PC-9 (cell line): ENCODE measurements at regions not wholly inside any gene's neighbourhood (a gene's known extent, or its start where the extent isn't known, plus 50 kb on each side); places are given as distances from the start of the nearest gene placed in this dataset.

Experiments used
- EZH2 ChIP-seq: fragments of 200-600 bp; sonication (generic); IDR thresholded peaks from 2 replicates; pipeline ENCODE4 v1.8.0; 2017; ENCODE audit warnings: antibody characterized with exemption, low read depth
- TF ChIP-seq, protein P1 (sequence below): fragments of 200-600 bp; sonication (generic); conservative IDR thresholded peaks from 2 replicates; pipeline ENCODE4 v1.6.1; 2017; ENCODE audit warnings: mixed run types, antibody characterized with exemption, mild to moderate bottlenecking, moderate library complexity

DNA sequence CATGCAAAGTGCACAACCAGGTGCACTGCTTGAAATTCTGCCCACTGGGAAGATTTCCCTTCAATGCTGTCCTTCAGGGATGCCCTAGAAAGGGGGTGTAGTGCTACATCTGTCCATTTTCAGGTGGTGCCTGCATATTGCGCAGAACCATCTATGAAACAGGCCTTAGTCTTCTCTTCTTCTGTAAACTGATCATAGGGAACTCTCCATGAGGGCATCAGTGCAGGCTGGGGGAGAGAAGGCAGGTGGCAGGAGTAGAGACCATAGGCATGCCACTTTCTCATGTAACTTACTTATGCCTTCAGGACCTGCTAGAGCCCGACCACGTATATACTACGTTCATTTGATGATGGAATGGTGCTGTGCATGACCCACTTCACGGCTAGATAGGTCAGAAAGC is 912.1 kb downstream of the SLC4A3 start:
- TF ChIP-seq, protein P1, sequence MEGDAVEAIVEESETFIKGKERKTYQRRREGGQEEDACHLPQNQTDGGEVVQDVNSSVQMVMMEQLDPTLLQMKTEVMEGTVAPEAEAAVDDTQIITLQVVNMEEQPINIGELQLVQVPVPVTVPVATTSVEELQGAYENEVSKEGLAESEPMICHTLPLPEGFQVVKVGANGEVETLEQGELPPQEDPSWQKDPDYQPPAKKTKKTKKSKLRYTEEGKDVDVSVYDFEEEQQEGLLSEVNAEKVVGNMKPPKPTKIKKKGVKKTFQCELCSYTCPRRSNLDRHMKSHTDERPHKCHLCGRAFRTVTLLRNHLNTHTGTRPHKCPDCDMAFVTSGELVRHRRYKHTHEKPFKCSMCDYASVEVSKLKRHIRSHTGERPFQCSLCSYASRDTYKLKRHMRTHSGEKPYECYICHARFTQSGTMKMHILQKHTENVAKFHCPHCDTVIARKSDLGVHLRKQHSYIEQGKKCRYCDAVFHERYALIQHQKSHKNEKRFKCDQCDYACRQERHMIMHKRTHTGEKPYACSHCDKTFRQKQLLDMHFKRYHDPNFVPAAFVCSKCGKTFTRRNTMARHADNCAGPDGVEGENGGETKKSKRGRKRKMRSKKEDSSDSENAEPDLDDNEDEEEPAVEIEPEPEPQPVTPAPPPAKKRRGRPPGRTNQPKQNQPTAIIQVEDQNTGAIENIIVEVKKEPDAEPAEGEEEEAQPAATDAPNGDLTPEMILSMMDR = no peak
- TF ChIP-seq EZH2 = no peak
